BLaER1 treated with 17β-estradiol and CSF1 and Interleukin-3, amounts not matched to agents 10 nM and 100 nM (cell line): ENCODE measurements at regions not wholly inside any gene's neighbourhood (a gene's known extent, or its start where the extent isn't known, plus 50 kb on each side); places are given as distances from the start of the nearest gene placed in this dataset.
A peak's percentile ranks its signal among the peaks of the same experiment; 100 is the strongest.
"Not testable (repeated sequence)": the region's sequence is repeated elsewhere in the genome, so short reads cannot be mapped to it uniquely, and the experiment has no call there.

ENCODE experiments used
- H3K27ac ChIP-seq, 11 experiments: shearing (Covaris generic); formaldehyde crosslinking; 2 replicates each; pipeline ENCODE4 v1.8.1; 2022
- H3K27me3 ChIP-seq, 11 experiments: shearing (Covaris generic); formaldehyde crosslinking; 2 replicates each; pipeline ENCODE4 v1.8.1; 2022
- H3K36me3 ChIP-seq, 11 experiments: shearing (Covaris generic); formaldehyde crosslinking; 2 replicates each; pipeline ENCODE4 v1.8.1; 2022
- H3K4me1 ChIP-seq, 10 experiments: shearing (Covaris generic); formaldehyde crosslinking; 2 replicates each; pipeline ENCODE4 v1.8.1; 2022
- H3K4me2 ChIP-seq, 11 experiments: shearing (Covaris generic); formaldehyde crosslinking; 2 replicates each; pipeline ENCODE4 v1.8.1; 2022
- H3K4me3 ChIP-seq, 10 experiments: shearing (Covaris generic); formaldehyde crosslinking; 2 replicates each; pipeline ENCODE4 v1.8.1; 2022
- H3K9ac ChIP-seq, 11 experiments: shearing (Covaris generic); formaldehyde crosslinking; 2 replicates each; pipeline ENCODE4 v1.8.1; 2022
- H3K9me3 ChIP-seq, 11 experiments: shearing (Covaris generic); formaldehyde crosslinking; replicated peaks in 1 of 11; 2 replicates each; pipeline ENCODE4 v1.8.1; 2022
- H4K20me1 ChIP-seq, 11 experiments: shearing (Covaris generic); formaldehyde crosslinking; 2 replicates each; pipeline ENCODE4 v1.8.1; 2022
- Cebpa-rat ChIP-seq, 11 experiments: shearing (Covaris generic); IDR thresholded peaks; 2 replicates each; pipeline ENCODE4 v1.8.1; 2022

- Histone ChIP-seq H3K4me1 (0 out of 20 replicates have a peak, but pooled peaks cover 0 to 4% (median 0%) of the 10 kb centered on the region in 10 experiments), H3K4me2 (peak overlapping the region in 2 of 11 experiments; percentile 3 to 44; a peak in 2 of 22 replicates), H3K9me3 (no peaks in the 10 kb centered on the region), H3K4me3 (no peak overlapping the region), H4K20me1 (no peaks in the 10 kb centered on the region; a peak in 1 of 22 replicates), H3K36me3 (no peaks in the 10 kb centered on the region), H3K27ac (no peak overlapping the region), H3K27me3 (peaks cover 0 to 18% (median 10%) of the 10 kb centered on the region in 11 experiments; a peak in 10 of 22 replicates), H3K9ac (no peak overlapping the region)
- no peak for TF ChIP-seq Cebpa-rat (IDR thresholded peaks at IDR 0.05)
Measured at GRCh38 chr16:79895053-79895916, 294.7 kb upstream of the MAF start.

GRCh38 chr16:79893445-79893844, 292.9 kb upstream of the MAF start:
- Histone ChIP-seq H3K36me3 (no peaks in the 10 kb centered on the region), H3K4me2 (no peak overlapping the region), H3K27me3 (peaks cover 0 to 18% (median 10%) of the 10 kb centered on the region in 11 experiments; a peak in 10 of 22 replicates), H3K9ac (no peak overlapping the region), H3K4me1 (0 out of 20 replicates have a peak, but pooled peaks cover 0 to 4% (median 0%) of the 10 kb centered on the region in 10 experiments), H3K4me3 (no peak overlapping the region), H4K20me1 (no peaks in the 10 kb centered on the region; a peak in 1 of 22 replicates), H3K9me3 (no peaks in the 10 kb centered on the region), H3K27ac (no peak overlapping the region)
- TF ChIP-seq Cebpa-rat (IDR thresholded peaks at IDR 0.05), result no peak

- Histone ChIP-seq H3K27ac (no peak overlapping the region), H3K9ac (no peak overlapping the region), H3K4me3 (no peak overlapping the region), H3K27me3 (peaks cover 0 to 18% (median 10%) of the 10 kb centered on the region in 11 experiments; a peak in 10 of 22 replicates), H4K20me1 (no peaks in the 10 kb centered on the region; a peak in 1 of 22 replicates), H3K4me2 (no peak overlapping the region), H3K36me3 (no peaks in the 10 kb centered on the region), H3K4me1 (0 out of 20 replicates have a peak, but pooled peaks cover 0 to 4% (median 0%) of the 10 kb centered on the region in 10 experiments), H3K9me3 (no peaks in the 10 kb centered on the region)
- no peak for TF ChIP-seq Cebpa-rat (IDR thresholded peaks at IDR 0.05)
Measured at GRCh38 chr16:79892278-79892677, 291.7 kb upstream of the MAF start.

- no peaks in the 10 kb centered on the region; a peak in 1 of 22 replicates for H4K20me1 ChIP-seq
- H3K4me2 ChIP-seq, result no peak overlapping the region
- H3K36me3 ChIP-seq, result no peaks in the 10 kb centered on the region
- H3K9me3 ChIP-seq, result no peaks in the 10 kb centered on the region
- no peak overlapping the region for H3K9ac ChIP-seq
- H3K27ac ChIP-seq, result no peak overlapping the region
- no peak overlapping the region for H3K4me3 ChIP-seq
- peaks cover 0 to 16% (median 10%) of the 10 kb centered on the region in 11 experiments; a peak in 10 of 22 replicates for H3K27me3 ChIP-seq
- no peak for TF ChIP-seq Cebpa-rat (IDR thresholded peaks at IDR 0.05)
- 0 out of 20 replicates have a peak, but pooled peaks cover 0 to 4% (median 0%) of the 10 kb centered on the region in 10 experiments for H3K4me1 ChIP-seq
Measured at GRCh38 chr16:79891458-79891857, 290.9 kb upstream of the MAF start.

- TF ChIP-seq Cebpa-rat (IDR thresholded peaks at IDR 0.05), result no peak
- Histone ChIP-seq H3K4me1 (no peaks in the 10 kb centered on the region), H3K27me3 (no peaks in the 10 kb centered on the region), H3K4me3 (no peak overlapping the region), H4K20me1 (no peaks in the 10 kb centered on the region), H3K27ac (no peak overlapping the region), H3K36me3 (no peaks in the 10 kb centered on the region), H3K9me3 (no peaks in the 10 kb centered on the region), H3K4me2 (no peak overlapping the region), H3K9ac (no peak overlapping the region)
Measured at GRCh38 chr16:79887541-79888540, 287.3 kb upstream of the MAF start.

GRCh38 chr16:79885320-79885719, 284.8 kb upstream of the MAF start:
- H3K27ac ChIP-seq, result no peak overlapping the region
- H3K27me3 ChIP-seq, result no peaks in the 10 kb centered on the region
- H4K20me1 ChIP-seq, result no peaks in the 10 kb centered on the region
- H3K9ac ChIP-seq, result no peak overlapping the region
- H3K36me3 ChIP-seq, result no peaks in the 10 kb centered on the region
- no peak overlapping the region for H3K4me3 ChIP-seq
- H3K4me1 ChIP-seq, result peaks cover 0 to 17% (median 8%) of the 10 kb centered on the region in 10 experiments; a peak in 8 of 20 replicates
- no peak for TF ChIP-seq Cebpa-rat (IDR thresholded peaks at IDR 0.05)
- H3K4me2 ChIP-seq, result no peak overlapping the region
- H3K9me3 ChIP-seq, result no peaks in the 10 kb centered on the region

GRCh38 chr16:79883494-79883893, 283.0 kb upstream of the MAF start:
- no peak overlapping the region for H3K4me2 ChIP-seq
- TF ChIP-seq Cebpa-rat (IDR thresholded peaks at IDR 0.05), result no peak
- H3K27me3 ChIP-seq, result no peaks in the 10 kb centered on the region
- no peaks in the 10 kb centered on the region for H4K20me1 ChIP-seq
- no peak overlapping the region for H3K27ac ChIP-seq
- H3K9ac ChIP-seq, result no peak overlapping the region
- no peaks in the 10 kb centered on the region for H3K36me3 ChIP-seq
- no peak overlapping the region for H3K4me3 ChIP-seq
- no peaks in the 10 kb centered on the region for H3K9me3 ChIP-seq
- H3K4me1 ChIP-seq, result peaks cover 0 to 17% (median 8%) of the 10 kb centered on the region in 10 experiments; a peak in 8 of 20 replicates

GRCh38 chr16:79882340-79883005, 281.9 kb upstream of the MAF start:
- no peaks in the 10 kb centered on the region for H4K20me1 ChIP-seq
- no peaks in the 10 kb centered on the region for H3K9me3 ChIP-seq
- H3K27ac ChIP-seq, result no peak overlapping the region
- no peak overlapping the region for H3K9ac ChIP-seq
- no peak overlapping the region for H3K4me2 ChIP-seq
- H3K27me3 ChIP-seq, result no peaks in the 10 kb centered on the region
- H3K4me3 ChIP-seq, result no peak overlapping the region
- no peak for TF ChIP-seq Cebpa-rat (IDR thresholded peaks at IDR 0.05)
- peaks cover 0 to 17% (median 8%) of the 10 kb centered on the region in 10 experiments; a peak in 8 of 20 replicates for H3K4me1 ChIP-seq
- H3K36me3 ChIP-seq, result no peaks in the 10 kb centered on the region

GRCh38 chr16:79881107-79881506, 280.6 kb upstream of the MAF start:
- not testable (repeated sequence) for H3K27me3 ChIP-seq, H3K27ac ChIP-seq, H3K9me3 ChIP-seq, H3K4me3 ChIP-seq, H3K9ac ChIP-seq, H3K36me3 ChIP-seq, H4K20me1 ChIP-seq
- Histone ChIP-seq H3K4me2 (peak overlapping the region in 6 of 11 experiments; percentile 17 to 53 (median 28); a peak in 10 of 22 replicates), H3K4me1 (peaks cover 0 to 17% (median 8%) of the 10 kb centered on the region in 10 experiments; a peak in 9 of 20 replicates)
